SU-DHL-6 (cell line): ENCODE measurements at regions not wholly inside any gene's neighbourhood (a gene's known extent, or its start where the extent isn't known, plus 50 kb on each side); places are given as distances from the start of the nearest gene placed in this dataset.

ENCODE experiments used
- CTCF ChIP-seq: fragments of 200-600 bp; sonication (generic); IDR thresholded peaks from one replicate; pipeline ENCODE4 v1.5.1; 2017; ENCODE audit warnings: antibody characterized with exemption, mild to moderate bottlenecking, low read length, moderate library complexity; ENCODE audit not compliant: insufficient read depth, poor library complexity, severe bottlenecking
- EZH2phosphoT487 ChIP-seq: fragments of 200-600 bp; sonication (generic), shearing (Covaris generic); conservative IDR thresholded peaks from 2 replicates; pipeline ENCODE4 v1.6.1; 2018; ENCODE audit warnings: mild to moderate bottlenecking, antibody characterized with exemption, low read length, moderate library complexity, mixed read lengths

GRCh38 chr2:42979416-42979869, 187.1 kb upstream of the HAAO start:
- TF ChIP-seq CTCF, result no peak
- no peak for TF ChIP-seq EZH2phosphoT487
